H1 (cell line): ENCODE measurements at regions not wholly inside any gene's neighbourhood (a gene's known extent, or its start where the extent isn't known, plus 50 kb on each side); places are given as distances from the start of the nearest gene placed in this dataset.

Experiments used
- CTCF ChIA-PET: fragments of 300-600 bp; sonication (Branson Sonifier 250); formaldehyde crosslinking; loops from one replicate; lab custom pipeline; 2021; ENCODE audit not compliant: partially characterized antibody; lab: Charles Lee
- POLR2A ChIA-PET: fragments of 300-600 bp; sonication (Branson Sonifier 250); formaldehyde crosslinking; loops from one replicate; lab custom pipeline; 2021; ENCODE audit warnings: inconsistent platforms; ENCODE audit not compliant: partially characterized antibody; lab: Charles Lee
- DNase-seq, 2 experiments: peaks; one replicate each; pipeline versions ENCODE4 v3.0.0 to v3.0.0-alpha.2; 2010 to 2022; ENCODE audit warnings: low spot score in 2 of 2, low read depth in 1 of 2, mixed read lengths in 1 of 2
- FAIRE-seq: peaks from 2 replicates; lab custom pipeline; 2011; peaks lifted over from hg19 to GRCh38; lab: Jason Lieb, UNC
- H2AFZ ChIP-seq: 2 replicates; pipeline ENCODE4 v1.8.1; 2012; ENCODE audit warnings: low read length, inconsistent platforms
- H2AK5ac ChIP-seq: 2 replicates; pipeline ENCODE4 v1.6.1; 2013; ENCODE audit warnings: low read depth, low read length
- H2BK120ac ChIP-seq: replicated peaks from 2 replicates; pipeline ENCODE3; 2013; ENCODE audit warnings: low read depth, low read length, inconsistent platforms
- H2BK12ac ChIP-seq: 2 replicates; pipeline ENCODE4 v1.6.1; 2013; ENCODE audit warnings: low read depth, low read length
- H2BK15ac ChIP-seq: 2 replicates; pipeline ENCODE4 v1.6.1; 2013; ENCODE audit warnings: low read length
- H2BK20ac ChIP-seq: 2 replicates; pipeline ENCODE4 v1.6.1; 2013; ENCODE audit warnings: low read length
- H2BK5ac ChIP-seq: 2 replicates; pipeline ENCODE4 v1.6.1; 2013; ENCODE audit warnings: low read depth, low read length
- H3K14ac ChIP-seq: 2 replicates; pipeline ENCODE4 v1.6.1; 2013; ENCODE audit warnings: inconsistent platforms; ENCODE audit not compliant: insufficient read length
- H3K18ac ChIP-seq: 2 replicates; pipeline ENCODE4 v1.6.1; 2013; ENCODE audit warnings: low read length; ENCODE audit errors: extremely low read depth
- H3K23ac ChIP-seq: 2 replicates; pipeline ENCODE4 v1.6.1; 2013; ENCODE audit warnings: inconsistent platforms; ENCODE audit not compliant: insufficient read length
- H3K23me2 ChIP-seq: 2 replicates; pipeline ENCODE4 v1.6.1; 2013; ENCODE audit warnings: low read depth, low read length
- H3K27ac ChIP-seq: 2 replicates; pipeline ENCODE4 v1.6.1; 2011; ENCODE audit warnings: low read depth, low read length, inconsistent platforms
- H3K27me3 ChIP-seq, 4 experiments: replicated peaks in 1 of 4; 1 replicate in 1 of 4; 2 replicates in 3 of 4; pipeline versions ENCODE4 v1.6.1 to v1.8.1; 2011 to 2013; ENCODE audit warnings: low read length in 3 of 4, mild to moderate bottlenecking in 3 of 4, inconsistent platforms in 2 of 4, mixed read lengths in 2 of 4, moderate library complexity in 1 of 4; ENCODE audit not compliant: control insufficient read depth in 3 of 4, insufficient read depth in 3 of 4; ENCODE audit errors: extremely low read depth in 1 of 4
- H3K36me3 ChIP-seq, 4 experiments: 2 replicates each; pipeline versions ENCODE4 v1.6.1 to v1.8.1; 2011 to 2013; ENCODE audit warnings: mild to moderate bottlenecking in 4 of 4, low read length in 3 of 4, moderate library complexity in 2 of 4, control low read depth in 1 of 4, inconsistent platforms in 1 of 4; ENCODE audit not compliant: insufficient read depth in 4 of 4, control insufficient read depth in 2 of 4
- H3K4ac ChIP-seq: replicated peaks from 2 replicates; pipeline ENCODE3; 2013; ENCODE audit warnings: low read length, low read depth, mixed read lengths, inconsistent platforms; ENCODE audit not compliant: insufficient read length
- H3K4me1 ChIP-seq, 4 experiments: replicated peaks in 1 of 4; 1 replicate in 1 of 4; 2 replicates in 3 of 4; pipeline versions ENCODE4 v1.6.1 to v1.8.1; 2011 to 2013; ENCODE audit warnings: low read length in 3 of 4, inconsistent platforms in 2 of 4, mixed read lengths in 1 of 4; ENCODE audit not compliant: insufficient read depth in 4 of 4, control insufficient read depth in 3 of 4
- H3K4me2 ChIP-seq, 2 experiments: 2 replicates each; pipeline versions ENCODE4 v1.6.1 to v1.8.1; 2011 to 2013; ENCODE audit warnings: low read depth in 2 of 2, low read length in 2 of 2, control low read depth in 1 of 2, inconsistent platforms in 1 of 2, mild to moderate bottlenecking in 1 of 2; ENCODE audit not compliant: insufficient read depth in 1 of 2
- H3K4me3 ChIP-seq, 4 experiments: fragments of 200-600, 300-600 bp in 1 of 4; sonication (generic), shearing (Covaris generic), sonication (Bioruptor Twin) in 1 of 4; 2 replicates each; pipeline versions ENCODE4 v1.5.1 to v1.8.1; 2011 to 2016; ENCODE audit warnings: low read length in 4 of 4, low read depth in 3 of 4, control low read depth in 2 of 4, inconsistent platforms in 2 of 4, mild to moderate bottlenecking in 2 of 4, mixed read lengths in 1 of 4, moderate library complexity in 1 of 4; ENCODE audit not compliant: insufficient read depth in 2 of 4; ENCODE audit errors: extremely low read depth in 1 of 4
- H3K56ac ChIP-seq: replicated peaks from 2 replicates; pipeline ENCODE3; 2013; ENCODE audit warnings: low read depth, mild to moderate bottlenecking, mixed read lengths, low read length, inconsistent platforms; ENCODE audit not compliant: insufficient read length
- H3K79me1 ChIP-seq: 2 replicates; pipeline ENCODE4 v1.6.1; 2013; ENCODE audit warnings: low read depth, low read length, control low read depth
- H3K79me2 ChIP-seq, 2 experiments: 2 replicates each; pipeline versions ENCODE4 v1.6.1 to v1.8.1; 2012 to 2013; ENCODE audit warnings: low read length in 2 of 2, mild to moderate bottlenecking in 2 of 2, inconsistent platforms in 1 of 2; ENCODE audit not compliant: insufficient read depth in 2 of 2, control insufficient read depth in 1 of 2
- H3K9ac ChIP-seq, 4 experiments: replicated peaks in 1 of 4; 1 replicate in 1 of 4; 2 replicates in 3 of 4; pipeline versions ENCODE4 v1.6.1 to v1.8.1; 2011 to 2013; ENCODE audit warnings: low read depth in 3 of 4, low read length in 3 of 4, control low read depth in 2 of 4, mild to moderate bottlenecking in 2 of 4, moderate library complexity in 2 of 4, inconsistent platforms in 1 of 4; ENCODE audit errors: extremely low read depth in 1 of 4
- H3K9me3 ChIP-seq, 2 experiments: 2 replicates each; pipeline versions ENCODE4 v1.6.1 to v1.8.1; 2012 to 2013; ENCODE audit warnings: mild to moderate bottlenecking in 2 of 2, moderate library complexity in 2 of 2, control low read depth in 1 of 2, inconsistent platforms in 1 of 2, low read depth in 1 of 2, low read length in 1 of 2, mixed read lengths in 1 of 2; ENCODE audit not compliant: insufficient read depth in 2 of 2
- H4K20me1 ChIP-seq, 2 experiments: replicated peaks in 1 of 2; 2 replicates each; pipeline versions ENCODE3 to v1.8.1; 2011 to 2013; ENCODE audit warnings: inconsistent platforms in 2 of 2, low read length in 2 of 2, mild to moderate bottlenecking in 1 of 2; ENCODE audit not compliant: insufficient read depth in 2 of 2, control insufficient read depth in 1 of 2
- H4K5ac ChIP-seq: 2 replicates; pipeline ENCODE4 v1.6.1; 2013; ENCODE audit warnings: low read length, low read depth, mixed read lengths, inconsistent platforms; ENCODE audit not compliant: insufficient read length
- H4K8ac ChIP-seq: 2 replicates; pipeline ENCODE4 v1.8.0; 2013; ENCODE audit warnings: mild to moderate bottlenecking, moderate library complexity, low read length, inconsistent platforms; ENCODE audit not compliant: insufficient read depth; ENCODE audit errors: extremely low read depth
- H4K91ac ChIP-seq: replicated peaks from 2 replicates; pipeline ENCODE3; 2013; ENCODE audit warnings: low read length, mixed read lengths, inconsistent platforms; ENCODE audit not compliant: insufficient read length
- BCL11A ChIP-seq, 2 experiments: IDR thresholded peaks; one replicate each; pipeline ENCODE4 v1.6.1; 2011; ENCODE audit warnings: low read depth in 2 of 2, low read length in 2 of 2, mild to moderate bottlenecking in 2 of 2
- BRCA1 ChIP-seq: IDR thresholded peaks from 2 replicates; pipeline ENCODE4 v1.6.1; 2012; ENCODE audit warnings: low read depth, low read length, improper control_type of control experiment
- EGR1 ChIP-seq: IDR thresholded peaks from 2 replicates; pipeline ENCODE4 v1.6.1; 2011; ENCODE audit warnings: low read depth, low read length, borderline replicate concordance
- HDAC2 ChIP-seq, 2 experiments: fragments of 300-600 bp in 1 of 2; sonication (generic) in 1 of 2; IDR thresholded peaks; 2 replicates each; pipeline ENCODE4 v1.6.1; 2011 to 2012; ENCODE audit warnings: low read depth in 2 of 2, low read length in 2 of 2, mild to moderate bottlenecking in 2 of 2, moderate library complexity in 2 of 2, borderline replicate concordance in 1 of 2, inconsistent platforms in 1 of 2
- HDAC6 ChIP-seq: IDR thresholded peaks from one replicate; pipeline ENCODE4 v1.7.1; 2012; ENCODE audit warnings: low read depth, mild to moderate bottlenecking, inconsistent platforms, low read length, moderate library complexity
- JUND ChIP-seq: IDR thresholded peaks from 2 replicates; pipeline ENCODE4 v1.6.1; 2011; ENCODE audit warnings: mild to moderate bottlenecking, improper control_type of control experiment, low read length
- KDM5A ChIP-seq: fragments of 200-600 bp; IDR thresholded peaks from 2 replicates; pipeline ENCODE4 v1.7.1; 2012; ENCODE audit warnings: mild to moderate bottlenecking, low read length, inconsistent platforms, mixed read lengths
- MAFK ChIP-seq: IDR thresholded peaks from 2 replicates; pipeline ENCODE4 v1.6.1; 2012; ENCODE audit warnings: low read depth, mild to moderate bottlenecking, improper control_type of control experiment, low read length
- NANOG ChIP-seq: IDR thresholded peaks from 2 replicates; pipeline ENCODE4 v1.6.1; 2011; ENCODE audit warnings: low read length, low read depth, mild to moderate bottlenecking, inconsistent platforms; ENCODE audit not compliant: insufficient read depth, poor library complexity, severe bottlenecking
- RXRA ChIP-seq: IDR thresholded peaks from 2 replicates; pipeline ENCODE4 v1.6.1; 2011; ENCODE audit warnings: low read depth, mild to moderate bottlenecking, low read length, moderate library complexity; ENCODE audit not compliant: insufficient read depth
- SIRT6 ChIP-seq: IDR thresholded peaks from one replicate; pipeline ENCODE4 v1.7.1; 2012; ENCODE audit warnings: low read length, inconsistent platforms
- SP1 ChIP-seq: IDR thresholded peaks from 2 replicates; pipeline ENCODE4 v1.6.1; 2011; ENCODE audit warnings: low read depth, low read length
- TAF7 ChIP-seq: optimal IDR thresholded peaks from 2 replicates; pipeline ENCODE3; 2011; ENCODE audit warnings: low read depth, mild to moderate bottlenecking, inconsistent platforms, low read length, moderate library complexity, borderline replicate concordance
- WGBS, 2 experiments: shearing (Covaris generic) in 1 of 2; methylation state at CpG; one replicate each; pipeline versions ENCODE4 v1.1.6 to v1.1.7; 2013 to 2015; ENCODE audit warnings: low lambda C conversion rate in 2 of 2, mixed read lengths in 2 of 2, inconsistent platforms in 1 of 2, low coverage in 1 of 2, missing lambda C conversion rate in 1 of 2; ENCODE audit not compliant: insufficient replicate concordance in 2 of 2, insufficient coverage in 1 of 2, insufficient read length in 1 of 2; ENCODE audit errors: extremely low coverage in 1 of 2, missing lambda C conversion rate in 1 of 2; 5-methylcytosine and 5-hydroxymethylcytosine counted together
- TF ChIP-seq, protein P1 (sequence below): IDR thresholded peaks from 2 replicates; pipeline ENCODE4 v1.6.1; 2011; ENCODE audit warnings: low read length, improper control_type of control experiment

DNA sequence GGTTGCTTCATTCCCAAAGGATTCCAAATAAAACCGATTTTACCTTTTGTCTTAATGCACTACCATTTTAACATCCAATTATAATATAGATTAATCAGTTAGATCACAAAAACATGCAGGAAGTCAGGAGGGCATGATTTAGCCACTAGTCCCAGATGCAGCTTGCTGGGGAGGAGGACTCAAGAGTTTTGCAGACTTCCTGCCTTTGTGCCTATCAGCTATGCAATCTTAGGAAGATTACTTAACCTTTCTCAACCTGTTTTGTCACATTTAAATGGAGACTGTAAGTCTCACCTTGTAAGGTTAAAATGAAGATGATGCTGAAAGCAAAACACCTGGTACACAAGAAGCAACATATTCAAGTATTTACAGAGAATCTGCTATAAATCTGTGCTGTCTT lies 242.4 kb upstream of the GOLIM4 start:
- H3K4me1 ChIP-seq, result no peaks in the 10 kb centered on the region
- no peak overlapping the region for H4K91ac ChIP-seq
- ChIA-PET CTCF (interaction anchor here (1.7 kb wide), 1 partner anchor 127 kb away, joined by 5 read pairs; no protein-coding TSS in a partner anchor), POLR2A (no interaction called here)
- no peak overlapping the region for H3K23ac ChIP-seq
- H2BK5ac ChIP-seq, result no peak overlapping the region
- H2BK20ac ChIP-seq, result no peak overlapping the region
- H2BK15ac ChIP-seq, result no peak overlapping the region
- H3K27me3 ChIP-seq, result no peaks in the 10 kb centered on the region
- no peak overlapping the region for H2AFZ ChIP-seq
- H4K20me1 ChIP-seq, result no peaks in the 10 kb centered on the region
- H3K9ac ChIP-seq, result no peak overlapping the region
- no peaks in the 10 kb centered on the region for H3K36me3 ChIP-seq
- H3K4ac ChIP-seq, result no peak overlapping the region
- no peak overlapping the region for H4K5ac ChIP-seq
- no peaks in the 10 kb centered on the region for H3K79me2 ChIP-seq
- FAIRE-seq (no peak), DNase-seq (no peak)
- no peak overlapping the region for H3K27ac ChIP-seq
- H3K23me2 ChIP-seq, result no peaks in the 10 kb centered on the region
- no peak overlapping the region for H2AK5ac ChIP-seq
- H3K56ac ChIP-seq, result no peak overlapping the region
- no peak overlapping the region for H2BK12ac ChIP-seq
- H3K4me2 ChIP-seq, result no peak overlapping the region
- H3K4me3 ChIP-seq, result no peak overlapping the region
- no peak overlapping the region for H4K8ac ChIP-seq
- H3K79me1 ChIP-seq, result no peaks in the 10 kb centered on the region
- H2BK120ac ChIP-seq, result no peak overlapping the region
- no peaks in the 10 kb centered on the region for H3K9me3 ChIP-seq
- H3K18ac ChIP-seq, result no peak overlapping the region
- 75% methylated on average over 1 of the region's 1 CpG; no CpG with 5 or more reads in 1 of the 2 experiments for WGBS, 2 experiments
- no peak overlapping the region for H3K14ac ChIP-seq
- no peak for TF ChIP-seq BCL11A (IDR thresholded peaks at IDR 0.05; ENCODE audit: low read depth in 2 of 2, low read length in 2 of 2)
- no peak for TF ChIP-seq NANOG
- TF ChIP-seq SP1, result no peak
- no peak for TF ChIP-seq SIRT6
- no peak for TF ChIP-seq RXRA
- TF ChIP-seq JUND, result no peak
- TF ChIP-seq KDM5A, result no peak
- no peak for TF ChIP-seq HDAC2 (IDR thresholded peaks at IDR 0.05; ENCODE audit: borderline replicate concordance in 1 of 2, low read depth in 2 of 2, low read length in 2 of 2)
- TF ChIP-seq HDAC6, result no peak
- TF ChIP-seq, protein P1, sequence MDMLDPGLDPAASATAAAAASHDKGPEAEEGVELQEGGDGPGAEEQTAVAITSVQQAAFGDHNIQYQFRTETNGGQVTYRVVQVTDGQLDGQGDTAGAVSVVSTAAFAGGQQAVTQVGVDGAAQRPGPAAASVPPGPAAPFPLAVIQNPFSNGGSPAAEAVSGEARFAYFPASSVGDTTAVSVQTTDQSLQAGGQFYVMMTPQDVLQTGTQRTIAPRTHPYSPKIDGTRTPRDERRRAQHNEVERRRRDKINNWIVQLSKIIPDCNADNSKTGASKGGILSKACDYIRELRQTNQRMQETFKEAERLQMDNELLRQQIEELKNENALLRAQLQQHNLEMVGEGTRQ, result no peak
- TF ChIP-seq EGR1, result no peak
- no peak for TF ChIP-seq MAFK
- no peak for TF ChIP-seq BRCA1
- no peak for TF ChIP-seq TAF7
